ENCODE measurements at regions not wholly inside any gene's neighbourhood (a gene's known extent, or its start where the extent isn't known, plus 50 kb on each side); places are given as distances from the start of the nearest gene placed in this dataset.
"Not testable (repeated sequence)": the region's sequence is repeated elsewhere in the genome, so short reads cannot be mapped to it uniquely, and the experiment has no call there.

DNA sequence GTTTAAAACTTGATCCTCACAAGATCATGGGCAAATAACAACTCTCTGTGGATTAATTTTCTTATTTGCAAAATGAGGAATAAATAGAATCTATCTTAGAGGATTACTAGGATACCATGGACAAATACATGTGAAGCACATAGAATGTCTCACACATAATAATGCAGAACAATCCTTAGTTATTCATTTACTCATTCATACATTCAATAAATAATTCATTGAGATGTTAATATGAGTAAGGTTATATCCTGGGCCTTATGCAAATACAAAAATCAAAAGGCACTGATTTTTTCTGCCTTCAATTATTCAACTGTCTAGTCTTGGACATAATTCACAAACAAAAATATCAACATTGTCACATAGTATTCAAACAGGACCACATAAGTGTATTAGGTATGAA lies 654.1 kb downstream of the MECOM start:
- Histone ChIP-seq H3K4me3 (no peak overlapping the region), H3K36me3 (no peaks in the 10 kb centered on the region), H3K4me1 (no peaks in the 10 kb centered on the region), H3K27ac (no peak overlapping the region), H3K9me3 (no peaks in the 10 kb centered on the region), H3K27me3 (no peaks in the 10 kb centered on the region)
- TF ChIP-seq CTCF (IDR thresholded peaks at IDR 0.05), result no peak
- ATAC-seq (no peak), DNase-seq (no peak)
- intact Hi-C loops (cut with DNase I), result no loop called here

DNA sequence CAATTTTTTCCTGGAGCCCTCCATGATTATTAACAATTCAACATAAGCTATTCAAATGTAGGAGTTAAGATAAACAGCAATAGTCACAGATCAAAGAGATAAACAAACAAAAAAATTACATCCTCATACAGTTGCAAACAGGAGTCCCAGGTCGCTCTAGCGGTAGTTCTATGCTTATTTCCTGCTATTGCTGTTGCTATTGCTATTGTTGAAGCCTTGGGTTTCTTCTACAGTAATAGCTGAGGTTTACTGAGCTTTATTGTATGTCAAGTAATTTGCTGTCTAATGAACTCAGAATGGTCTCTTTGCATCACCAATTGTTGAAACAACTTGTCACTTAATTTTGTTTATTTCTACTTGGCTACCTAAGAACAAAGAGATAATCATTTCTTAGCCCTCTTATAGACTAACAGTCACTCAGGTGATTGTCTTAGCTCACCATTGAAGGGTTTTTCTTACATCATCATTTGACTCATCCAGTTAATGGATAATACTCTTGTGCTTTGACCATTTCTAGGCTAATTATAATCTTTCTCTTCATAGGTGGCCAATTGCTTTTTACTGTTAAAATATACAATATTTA lies 654.6 kb downstream of the MECOM start:
- H3K27ac ChIP-seq, result no peak overlapping the region
- TF ChIP-seq CTCF (IDR thresholded peaks at IDR 0.05), result no peak
- no peak for DNase-seq
- H3K4me3 ChIP-seq, result no peak overlapping the region
- intact Hi-C loops (cut with DNase I), result no loop called here
- no peaks in the 10 kb centered on the region for H3K4me1 ChIP-seq
- no peaks in the 10 kb centered on the region for H3K9me3 ChIP-seq
- no peaks in the 10 kb centered on the region for H3K27me3 ChIP-seq
- no peaks in the 10 kb centered on the region for H3K36me3 ChIP-seq
- no peak for ATAC-seq

GRCh38 chr3:169007145-169007544 lies 656.4 kb downstream of the MECOM start:
- no peaks in the 10 kb centered on the region for H3K36me3 ChIP-seq
- no peak for ATAC-seq
- no peak for TF ChIP-seq CTCF (IDR thresholded peaks at IDR 0.05)
- H3K4me3 ChIP-seq, result no peak overlapping the region
- intact Hi-C loops (cut with DNase I), result no loop called here
- no peak overlapping the region for H3K27ac ChIP-seq
- no peaks in the 10 kb centered on the region for H3K4me1 ChIP-seq
- H3K9me3 ChIP-seq, result no peaks in the 10 kb centered on the region
- no peaks in the 10 kb centered on the region for H3K27me3 ChIP-seq
- no peak for DNase-seq

- DNase-seq; H3K4me3 ChIP-seq; H3K27ac ChIP-seq; ATAC-seq; H3K9me3 ChIP-seq; H3K36me3 ChIP-seq; H3K27me3 ChIP-seq; intact Hi-C loops (cut with DNase I); H3K4me1 ChIP-seq: not testable (repeated sequence)
Observed at GRCh38 chr3:169006398-169006797, 657.1 kb downstream of the MECOM start.

DNA sequence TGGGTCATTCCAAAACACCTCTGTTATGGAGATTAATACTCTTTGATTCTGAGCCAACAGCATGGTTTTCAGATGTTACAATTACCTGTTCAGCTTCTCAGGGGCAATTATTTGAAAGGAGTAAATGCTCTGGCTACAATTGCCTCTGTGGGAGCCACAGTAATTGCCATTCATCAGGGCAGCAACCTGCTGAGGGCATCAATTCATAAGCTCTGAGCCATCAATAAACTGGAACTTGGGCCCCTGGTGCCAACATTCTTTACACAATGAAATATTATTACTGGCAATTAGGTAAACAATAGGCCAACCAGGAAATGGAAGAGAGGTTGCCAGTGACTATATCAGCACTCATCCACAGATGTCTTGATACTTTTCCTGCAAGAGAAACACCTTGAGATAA lies 660.8 kb downstream of the MECOM start:
- H3K27me3 ChIP-seq, result no peaks in the 10 kb centered on the region
- TF ChIP-seq CTCF (IDR thresholded peaks at IDR 0.05), result no peak
- intact Hi-C loops (cut with DNase I), result no loop called here

DNA sequence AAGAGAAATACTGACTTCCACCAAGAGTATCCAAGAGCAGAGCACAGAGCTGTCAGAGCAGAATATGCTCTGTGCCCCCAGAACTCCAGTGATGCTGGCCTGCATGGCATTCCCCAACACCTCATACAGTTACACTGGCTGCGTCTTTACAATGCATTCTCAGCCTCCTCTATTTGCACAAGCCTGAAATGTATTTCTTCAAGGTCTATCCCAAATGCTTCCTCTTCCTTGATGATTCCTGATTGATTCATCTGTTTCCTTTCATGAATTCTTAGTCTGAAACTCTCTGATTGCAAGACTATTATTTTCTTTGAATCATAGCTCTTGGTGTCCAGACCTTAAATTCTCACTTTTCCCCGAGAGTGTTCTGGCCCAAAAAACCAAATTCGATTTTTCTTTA lies 664.7 kb downstream of the MECOM start:
- ATAC-seq, result no peak

More for the DNA sequence above, 660.8 kb downstream of the MECOM start:
- Histone ChIP-seq H3K9me3 (no peaks in the 10 kb centered on the region), H3K4me1 (no peaks in the 10 kb centered on the region), H3K27ac (no peak overlapping the region), H3K36me3 (no peaks in the 10 kb centered on the region), H3K4me3 (no peak overlapping the region)
- ATAC-seq (no peak), DNase-seq (no peak)

More for the DNA sequence above, 664.7 kb downstream of the MECOM start:
- DNase-seq, result no peak
- no peak overlapping the region for H3K4me3 ChIP-seq
- H3K4me1 ChIP-seq, result no peaks in the 10 kb centered on the region
- H3K36me3 ChIP-seq, result no peaks in the 10 kb centered on the region
- H3K27me3 ChIP-seq, result no peaks in the 10 kb centered on the region
- no peak for TF ChIP-seq CTCF (IDR thresholded peaks at IDR 0.05)
- no peaks in the 10 kb centered on the region for H3K9me3 ChIP-seq
- no peak overlapping the region for H3K27ac ChIP-seq
- intact Hi-C loops (cut with DNase I), result no loop called here
